LNCAP (cell line): ENCODE measurements at regions not wholly inside any gene's neighbourhood (a gene's known extent, or its start where the extent isn't known, plus 50 kb on each side); places are given as distances from the start of the nearest gene placed in this dataset.

Experiments
- TF ChIP-seq, protein P1 (sequence below): fragments of 450-650 bp; IDR thresholded peaks from 2 replicates; pipeline ENCODE4 v1.5.1; 2017; ENCODE audit warnings: mild to moderate bottlenecking

DNA sequence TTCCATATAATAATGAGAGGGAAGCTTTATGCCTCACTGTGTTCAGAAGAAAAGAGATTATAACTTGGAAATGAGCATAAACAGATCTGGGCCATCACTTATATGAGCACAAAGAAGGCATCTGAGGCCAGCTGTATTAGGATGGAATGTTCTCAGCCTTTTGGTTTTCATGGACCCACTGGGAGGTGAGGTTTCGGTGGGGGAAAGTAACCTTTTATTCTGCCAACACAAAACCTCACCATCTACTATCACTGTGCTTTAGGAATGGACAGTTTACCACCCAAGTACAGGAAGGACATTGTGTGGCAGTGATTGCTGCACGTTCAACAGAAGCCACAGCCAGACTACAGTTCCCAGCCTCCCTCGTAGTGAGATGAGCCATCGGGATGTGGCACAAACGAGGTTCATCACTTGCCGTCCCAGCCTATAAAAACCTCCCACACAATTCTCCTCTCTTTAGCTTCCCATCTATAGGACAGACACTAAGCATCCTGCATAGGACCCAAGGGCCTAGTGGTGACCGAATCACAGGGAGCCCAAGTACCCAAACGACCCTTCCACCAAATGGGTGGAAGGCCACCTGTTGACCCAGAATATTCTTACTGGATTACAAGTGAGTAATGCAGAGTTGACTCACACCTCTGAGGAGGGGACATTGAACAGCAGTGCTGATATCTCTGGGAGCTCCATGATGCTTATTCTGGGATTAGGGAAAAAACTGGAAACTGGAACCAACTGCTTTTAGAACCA lies 121.5 kb upstream of the RAG2 start:
- TF ChIP-seq, protein P1, sequence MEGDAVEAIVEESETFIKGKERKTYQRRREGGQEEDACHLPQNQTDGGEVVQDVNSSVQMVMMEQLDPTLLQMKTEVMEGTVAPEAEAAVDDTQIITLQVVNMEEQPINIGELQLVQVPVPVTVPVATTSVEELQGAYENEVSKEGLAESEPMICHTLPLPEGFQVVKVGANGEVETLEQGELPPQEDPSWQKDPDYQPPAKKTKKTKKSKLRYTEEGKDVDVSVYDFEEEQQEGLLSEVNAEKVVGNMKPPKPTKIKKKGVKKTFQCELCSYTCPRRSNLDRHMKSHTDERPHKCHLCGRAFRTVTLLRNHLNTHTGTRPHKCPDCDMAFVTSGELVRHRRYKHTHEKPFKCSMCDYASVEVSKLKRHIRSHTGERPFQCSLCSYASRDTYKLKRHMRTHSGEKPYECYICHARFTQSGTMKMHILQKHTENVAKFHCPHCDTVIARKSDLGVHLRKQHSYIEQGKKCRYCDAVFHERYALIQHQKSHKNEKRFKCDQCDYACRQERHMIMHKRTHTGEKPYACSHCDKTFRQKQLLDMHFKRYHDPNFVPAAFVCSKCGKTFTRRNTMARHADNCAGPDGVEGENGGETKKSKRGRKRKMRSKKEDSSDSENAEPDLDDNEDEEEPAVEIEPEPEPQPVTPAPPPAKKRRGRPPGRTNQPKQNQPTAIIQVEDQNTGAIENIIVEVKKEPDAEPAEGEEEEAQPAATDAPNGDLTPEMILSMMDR: no peak

DNA sequence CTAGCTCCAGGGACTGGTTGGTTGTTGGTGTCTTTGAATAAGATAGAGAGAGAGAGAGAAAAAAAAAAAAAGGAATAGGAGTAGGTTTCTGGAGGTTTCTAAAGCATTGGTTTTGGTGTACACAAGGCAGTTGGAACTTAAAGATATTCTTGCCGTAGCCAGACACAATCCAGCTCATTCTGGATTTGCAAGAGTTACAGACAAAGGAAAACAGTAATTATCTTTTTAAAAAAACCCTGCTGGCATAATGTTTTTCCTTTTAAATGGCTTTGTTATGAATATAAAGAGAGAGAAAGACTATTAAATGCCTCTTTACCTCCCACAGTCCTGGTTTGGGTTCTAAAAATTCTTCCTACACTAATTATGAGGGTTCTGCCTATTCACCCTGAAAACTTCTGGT lies 120.4 kb upstream of the RAG2 start:
- TF ChIP-seq, protein P1: no peak

DNA sequence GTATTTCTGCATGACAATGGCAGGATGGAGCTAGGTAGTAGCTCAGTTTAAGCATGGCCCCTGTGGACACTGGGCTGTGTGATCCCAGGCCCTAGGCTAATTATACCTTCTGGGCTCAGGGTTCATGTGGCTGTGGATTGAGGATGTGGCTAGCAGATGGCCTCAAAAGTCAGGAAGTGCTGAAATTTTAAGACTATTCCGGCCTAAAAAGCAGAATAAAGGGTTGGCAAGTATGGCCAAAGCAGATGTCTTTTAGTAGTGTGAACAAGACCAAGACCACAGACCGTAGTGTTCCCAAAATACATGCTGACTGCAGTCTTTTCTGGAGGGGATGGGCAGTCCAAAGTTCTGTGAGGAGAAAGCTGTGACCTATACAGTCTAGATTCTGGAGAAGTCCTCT lies 115.7 kb upstream of the RAG2 start:
- TF ChIP-seq, protein P1: no peak

GRCh38 chr11:36711104-36711825 lies 113.2 kb upstream of the RAG2 start:
- TF ChIP-seq, protein P1: peak; percentile 46; the same call in 1 of the 2 replicates
